OCI-LY7 (cell line): ENCODE measurements at regions not wholly inside any gene's neighbourhood (a gene's known extent, or its start where the extent isn't known, plus 50 kb on each side); places are given as distances from the start of the nearest gene placed in this dataset.
"Not testable (repeated sequence)": the region's sequence is repeated elsewhere in the genome, so short reads cannot be mapped to it uniquely, and the experiment has no call there.

ENCODE experiments used
- BruUV-seq: library from RNA; stranded (reverse); fragments of 400-500 nt; replicated peaks from 2 replicates; lab custom pipeline; 2021; lab: Mats Ljungman, UMichigan
- CTCF ChIA-PET: fragments of 300-600 bp; sonication (Branson Sonifier 250); formaldehyde crosslinking; loops from one replicate; lab custom pipeline; 2022; ENCODE audit warnings: antibody characterized with exemption; ENCODE audit not compliant: unreplicated experiment; lab: Charles Lee
- POLR2A ChIA-PET: fragments of 300-600 bp; sonication (Branson Sonifier 250); formaldehyde crosslinking; loops from one replicate; lab custom pipeline; 2022; ENCODE audit warnings: antibody characterized with exemption; lab: Charles Lee
- DNase-seq: peaks from one replicate; pipeline ENCODE4 v3.0.0-alpha.2; 2015; ENCODE audit warnings: low spot score
- H2AFZ ChIP-seq: fragments of 200-600 bp; sonication (generic), shearing (Covaris generic); 2 replicates; pipeline ENCODE4 v1.6.1; 2014; ENCODE audit warnings: mild to moderate bottlenecking, antibody characterized with exemption, low read length, moderate library complexity
- H3K27ac ChIP-seq: fragments of 200-600 bp; sonication (generic); 2 replicates; pipeline ENCODE4 v1.5.1; 2014; ENCODE audit warnings: mixed run types, low read depth, mild to moderate bottlenecking, moderate library complexity, low read length, inconsistent platforms; ENCODE audit not compliant: poor library complexity, severe bottlenecking
- H3K36me3 ChIP-seq: fragments of 200-600 bp; sonication (generic); 2 replicates; pipeline ENCODE4 v1.6.1; 2014; ENCODE audit warnings: mild to moderate bottlenecking, antibody characterized with exemption, low read length, moderate library complexity, mixed read lengths; ENCODE audit not compliant: insufficient read depth
- H3K4me1 ChIP-seq: fragments of 200-600 bp; sonication (generic); 2 replicates; pipeline ENCODE4 v1.5.1; 2014; ENCODE audit warnings: mild to moderate bottlenecking, low read length; ENCODE audit not compliant: insufficient read depth, poor library complexity, severe bottlenecking
- H3K4me2 ChIP-seq: fragments of 200-600 bp; sonication (generic); 2 replicates; pipeline ENCODE4 v1.6.1; 2014; ENCODE audit warnings: mild to moderate bottlenecking, low read length
- H3K4me3 ChIP-seq: fragments of 200-600 bp; sonication (generic); 2 replicates; pipeline ENCODE4 v1.5.1; 2014; ENCODE audit warnings: mild to moderate bottlenecking, low read depth, low read length; ENCODE audit not compliant: poor library complexity, severe bottlenecking
- H3K79me2 ChIP-seq: fragments of 200-600 bp; sonication (generic); 2 replicates; pipeline ENCODE4 v1.6.1; 2016; ENCODE audit warnings: low read depth, mild to moderate bottlenecking, low read length, moderate library complexity, mixed read lengths; ENCODE audit not compliant: insufficient read depth
- H3K9me2 ChIP-seq: fragments of 200-600 bp; sonication (generic); 2 replicates; pipeline ENCODE4 v1.6.1; 2016; ENCODE audit warnings: mild to moderate bottlenecking, low read length, mixed read lengths; ENCODE audit not compliant: insufficient read depth
- H3K9me3 ChIP-seq: fragments of 200-600 bp; sonication (generic); 2 replicates; pipeline ENCODE4 v1.6.1; 2014; ENCODE audit warnings: mild to moderate bottlenecking, mixed run types, low read length, mixed read lengths
- H4K20me1 ChIP-seq: fragments of 200-600 bp; sonication (generic); 2 replicates; pipeline ENCODE4 v1.6.1; 2014; ENCODE audit warnings: mild to moderate bottlenecking, antibody characterized with exemption, low read length, moderate library complexity, mixed read lengths; ENCODE audit not compliant: insufficient read depth
- EZH2phosphoT487 ChIP-seq: fragments of 200-600 bp; sonication (generic); IDR thresholded peaks from 2 replicates; pipeline ENCODE4 v1.6.1; 2018; ENCODE audit warnings: low read depth, borderline replicate concordance, mild to moderate bottlenecking, mixed run types, antibody characterized with exemption, low read length, moderate library complexity, mixed read lengths
- intact Hi-C: fragments of 100-400 bp; cut with micrococcal nuclease; formaldehyde crosslinking; loops from one replicate; pipeline ENCODE4 v1.10.0; 2022; ENCODE audit not compliant: unreplicated experiment
- TF ChIP-seq, protein P1 (sequence below): fragments of 200-600 bp; sonication (generic); conservative IDR thresholded peaks from 2 replicates; pipeline ENCODE4 v1.5.1; 2014; ENCODE audit warnings: mild to moderate bottlenecking, antibody characterized with exemption, low read length, moderate library complexity, mixed read lengths

DNA sequence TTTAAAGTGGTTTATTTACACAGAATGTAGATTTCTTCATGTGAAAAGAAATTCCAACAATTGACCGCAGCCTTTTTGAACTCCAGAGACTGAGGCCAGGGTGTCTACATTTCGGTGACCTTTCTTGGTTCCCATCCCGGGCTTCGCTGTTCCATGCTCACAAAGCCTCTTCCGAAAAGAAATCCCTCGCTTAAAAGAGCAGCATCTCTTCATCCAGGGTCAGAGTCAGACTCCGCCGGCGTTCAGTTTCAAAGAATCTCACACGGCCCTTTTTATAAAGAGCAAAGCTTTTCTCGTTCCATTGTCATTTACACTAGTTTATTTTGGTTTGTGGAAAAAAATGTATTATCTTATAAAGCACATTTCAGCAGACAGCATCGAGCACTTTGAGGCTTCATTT lies 530.6 kb upstream of the B3GAT1 start:
- no peak overlapping the region for H3K4me2 ChIP-seq
- POLR2A ChIA-PET: no interaction called here
- H3K9me2 ChIP-seq: no peaks in the 10 kb centered on the region
- CTCF ChIA-PET: no interaction called here
- H3K9me3 ChIP-seq: no peaks in the 10 kb centered on the region
- TF ChIP-seq, protein P1, sequence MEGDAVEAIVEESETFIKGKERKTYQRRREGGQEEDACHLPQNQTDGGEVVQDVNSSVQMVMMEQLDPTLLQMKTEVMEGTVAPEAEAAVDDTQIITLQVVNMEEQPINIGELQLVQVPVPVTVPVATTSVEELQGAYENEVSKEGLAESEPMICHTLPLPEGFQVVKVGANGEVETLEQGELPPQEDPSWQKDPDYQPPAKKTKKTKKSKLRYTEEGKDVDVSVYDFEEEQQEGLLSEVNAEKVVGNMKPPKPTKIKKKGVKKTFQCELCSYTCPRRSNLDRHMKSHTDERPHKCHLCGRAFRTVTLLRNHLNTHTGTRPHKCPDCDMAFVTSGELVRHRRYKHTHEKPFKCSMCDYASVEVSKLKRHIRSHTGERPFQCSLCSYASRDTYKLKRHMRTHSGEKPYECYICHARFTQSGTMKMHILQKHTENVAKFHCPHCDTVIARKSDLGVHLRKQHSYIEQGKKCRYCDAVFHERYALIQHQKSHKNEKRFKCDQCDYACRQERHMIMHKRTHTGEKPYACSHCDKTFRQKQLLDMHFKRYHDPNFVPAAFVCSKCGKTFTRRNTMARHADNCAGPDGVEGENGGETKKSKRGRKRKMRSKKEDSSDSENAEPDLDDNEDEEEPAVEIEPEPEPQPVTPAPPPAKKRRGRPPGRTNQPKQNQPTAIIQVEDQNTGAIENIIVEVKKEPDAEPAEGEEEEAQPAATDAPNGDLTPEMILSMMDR: no peak
- TF ChIP-seq EZH2phosphoT487: no peak
- no peaks in the 10 kb centered on the region for H4K20me1 ChIP-seq
- H2AFZ ChIP-seq: no peak overlapping the region
- intact Hi-C loops: no loop called here
- BruUV-seq: no TSS peak
- no peak for DNase-seq
- no peaks in the 10 kb centered on the region for H3K79me2 ChIP-seq
- H3K27ac ChIP-seq: no peak overlapping the region
- no peak overlapping the region for H3K4me3 ChIP-seq
- H3K4me1 ChIP-seq: no peaks in the 10 kb centered on the region
- H3K36me3 ChIP-seq: no peaks in the 10 kb centered on the region

DNA sequence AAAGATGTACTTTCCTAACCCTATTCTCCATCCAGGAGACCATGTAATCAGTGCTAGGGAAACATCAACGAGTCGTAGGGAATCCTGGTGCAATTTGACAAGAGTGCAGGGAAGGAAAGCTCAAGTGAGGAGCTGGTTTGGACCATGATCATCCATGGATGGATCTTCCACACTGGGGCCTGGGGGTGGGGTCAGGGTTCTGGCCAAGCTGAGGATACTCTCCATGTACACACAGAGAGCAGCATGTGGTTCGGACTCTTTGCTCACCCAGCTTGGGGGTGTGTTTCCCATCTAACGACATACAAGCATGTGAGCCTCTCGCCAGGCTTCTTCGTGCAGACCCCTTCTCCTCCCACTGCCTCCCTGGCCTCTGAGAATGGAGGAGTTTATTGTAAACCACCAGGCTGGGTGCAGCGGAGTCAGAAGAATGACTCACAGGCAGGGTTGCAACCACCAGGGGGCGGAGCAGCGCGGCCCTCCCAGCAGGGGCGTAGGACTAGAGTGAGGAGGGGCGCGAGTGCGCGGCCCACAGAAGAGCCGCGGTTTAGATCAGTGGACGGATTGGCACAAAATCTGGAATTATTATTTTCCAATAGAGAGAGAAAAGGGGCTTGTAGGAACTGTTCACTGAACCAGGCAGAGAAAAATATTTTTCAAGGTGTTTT lies 530.0 kb upstream of the B3GAT1 start:
- BruUV-seq, DNase-seq, H3K9me3 ChIP-seq, POLR2A ChIA-PET, H3K4me2 ChIP-seq, H3K9me2 ChIP-seq, H3K79me2 ChIP-seq, H3K27ac ChIP-seq, H4K20me1 ChIP-seq, H2AFZ ChIP-seq, H3K4me3 ChIP-seq, H3K36me3 ChIP-seq, intact Hi-C loops, CTCF ChIA-PET, H3K4me1 ChIP-seq: not testable (repeated sequence)
- TF ChIP-seq, protein P1: 0 out of 2 replicates have a peak, but pooled peaks have one; percentile 16

DNA sequence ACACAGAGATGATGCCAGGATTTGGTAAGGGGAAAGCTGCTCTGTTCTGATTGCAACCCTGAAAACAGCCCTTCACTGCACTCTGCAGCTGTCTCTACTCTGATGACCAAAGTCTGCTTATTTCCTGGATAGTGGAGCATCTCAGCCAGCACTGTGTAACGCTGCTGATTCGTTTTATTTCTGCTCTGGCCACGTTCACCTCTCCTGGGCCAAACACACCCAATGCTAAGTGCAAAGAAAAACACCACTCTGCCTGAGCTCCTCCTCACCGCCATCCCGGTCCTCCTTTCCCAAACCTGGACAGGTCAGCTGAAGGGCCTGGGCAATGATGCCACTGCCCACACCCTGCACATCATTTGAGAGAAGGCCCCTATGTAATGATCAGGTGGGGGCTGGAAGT lies 529.3 kb upstream of the B3GAT1 start:
- intact Hi-C loops: no loop called here
- DNase-seq: no peak
- Histone ChIP-seq H3K4me1 (no peaks in the 10 kb centered on the region), H3K36me3 (no peaks in the 10 kb centered on the region), H3K9me3 (no peaks in the 10 kb centered on the region), H3K79me2 (no peaks in the 10 kb centered on the region), H3K4me2 (no peak overlapping the region), H3K27ac (no peak overlapping the region), H3K9me2 (no peaks in the 10 kb centered on the region), H4K20me1 (no peaks in the 10 kb centered on the region), H3K4me3 (no peak overlapping the region), H2AFZ (no peak overlapping the region)
- ChIA-PET POLR2A (no interaction called here), CTCF (no interaction called here)
- TF ChIP-seq EZH2phosphoT487: no peak
- TF ChIP-seq, protein P1: no peak
- BruUV-seq: no TSS peak
